ENCODE measurements at regions not wholly inside any gene's neighbourhood (a gene's known extent, or its start where the extent isn't known, plus 50 kb on each side); places are given as distances from the start of the nearest gene placed in this dataset.
A peak's percentile ranks its signal among the peaks of the same experiment; 100 is the strongest.

- Histone ChIP-seq H3K27me3 (no peaks in the 10 kb centered on the region), H3K4me3 (no peak overlapping the region), H3K36me3 (no peaks in the 10 kb centered on the region), H3K27ac (no peak overlapping the region), H3K4me1 (peaks cover 8% of the 10 kb centered on the region), H3K9me3 (no peaks in the 10 kb centered on the region)
- no peak for TF ChIP-seq CTCF (IDR thresholded peaks at IDR 0.05)
- ATAC-seq (no peak), DNase-seq (no peak)
- intact Hi-C loops (cut with DNase I): no loop called here
Measured at GRCh38 chr4:17203797-17204196, 305.4 kb upstream of the LDB2 start.

GRCh38 chr4:17197070-17197469 lies 298.6 kb upstream of the LDB2 start:
- intact Hi-C loops (cut with DNase I): no loop called here
- ATAC-seq (no peak), DNase-seq (no peak)
- no peak for TF ChIP-seq CTCF (IDR thresholded peaks at IDR 0.05)
- H3K27me3 ChIP-seq: no peaks in the 10 kb centered on the region
- H3K27ac ChIP-seq: no peak overlapping the region
- no peaks in the 10 kb centered on the region for H3K9me3 ChIP-seq
- H3K36me3 ChIP-seq: no peaks in the 10 kb centered on the region
- no peak overlapping the region for H3K4me3 ChIP-seq
- no peaks in the 10 kb centered on the region for H3K4me1 ChIP-seq

- Histone ChIP-seq H3K9me3 (no peaks in the 10 kb centered on the region), H3K36me3 (no peaks in the 10 kb centered on the region), H3K4me1 (no peaks in the 10 kb centered on the region), H3K4me3 (no peak overlapping the region), H3K27ac (no peak overlapping the region), H3K27me3 (no peaks in the 10 kb centered on the region)
- no peak for ATAC-seq
- DNase-seq: no peak
- intact Hi-C loops (cut with DNase I): no loop called here
- no peak for TF ChIP-seq CTCF (IDR thresholded peaks at IDR 0.05)
Measured at GRCh38 chr4:17195461-17196275, 297.2 kb upstream of the LDB2 start.

GRCh38 chr4:17194586-17194985 lies 296.1 kb upstream of the LDB2 start:
- Histone ChIP-seq H3K27ac (no peak overlapping the region), H3K9me3 (no peaks in the 10 kb centered on the region), H3K4me3 (no peak overlapping the region), H3K4me1 (peaks cover 2% of the 10 kb centered on the region), H3K27me3 (no peaks in the 10 kb centered on the region), H3K36me3 (no peaks in the 10 kb centered on the region)
- intact Hi-C loops (cut with DNase I): no loop called here
- no peak for TF ChIP-seq CTCF (IDR thresholded peaks at IDR 0.05)
- no peak for ATAC-seq
- no peak for DNase-seq

GRCh38 chr4:17189759-17190158 lies 291.3 kb upstream of the LDB2 start:
- H3K27me3 ChIP-seq: no peaks in the 10 kb centered on the region
- peaks cover 3% of the 10 kb centered on the region for H3K4me1 ChIP-seq
- no peak for TF ChIP-seq CTCF (IDR thresholded peaks at IDR 0.05)
- ATAC-seq (no peak), DNase-seq (no peak)
- no peak overlapping the region for H3K27ac ChIP-seq
- H3K36me3 ChIP-seq: no peaks in the 10 kb centered on the region
- H3K4me3 ChIP-seq: no peak overlapping the region
- no peaks in the 10 kb centered on the region for H3K9me3 ChIP-seq
- intact Hi-C loops (cut with DNase I): no loop called here

- ATAC-seq: peak; percentile 32
- no peak overlapping the region for H3K27ac ChIP-seq
Measured at GRCh38 chr4:17189401-17189720, 290.9 kb upstream of the LDB2 start.

More at GRCh38 chr4:17189401-17189720, 290.9 kb upstream of the LDB2 start:
- no peak for TF ChIP-seq CTCF (IDR thresholded peaks at IDR 0.05)
- DNase-seq: no peak
- peaks cover 3% of the 10 kb centered on the region for H3K4me1 ChIP-seq
- H3K36me3 ChIP-seq: no peaks in the 10 kb centered on the region
- H3K27me3 ChIP-seq: no peaks in the 10 kb centered on the region
- intact Hi-C loops (cut with DNase I): no loop called here
- H3K4me3 ChIP-seq: no peak overlapping the region
- H3K9me3 ChIP-seq: no peaks in the 10 kb centered on the region

Measured in upper lobe of right lung (tissue), 1 donor.